ENCODE measurements at regions not wholly inside any gene's neighbourhood (a gene's known extent, or its start where the extent isn't known, plus 50 kb on each side); places are given as distances from the start of the nearest gene placed in this dataset.

GRCh38 chr16:51497541-51498211 lies 346.6 kb upstream of the SALL1 start:
- Histone ChIP-seq H3K36me3 (replicated peaks in 1 of 2; ENCODE audit: control insufficient read depth in 1 of 2, insufficient read depth in 2 of 2, low read length in 2 of 2) (no peaks in the 10 kb centered on the region), H4K20me1 (ENCODE audit: insufficient read depth, low read length) (no peaks in the 10 kb centered on the region), H3K4me1 (ENCODE audit: insufficient read depth, low read length) (no peaks in the 10 kb centered on the region), H3K27me3 (ENCODE audit: control insufficient read depth in 1 of 2, insufficient read depth in 2 of 2, low read length in 2 of 2) (no peaks in the 10 kb centered on the region), H2AFZ (ENCODE audit: low read length) (no peak overlapping the region), H3K4me2 (ENCODE audit: low read depth, low read length) (no peak overlapping the region), H3K79me2 (ENCODE audit: insufficient read depth, low read length) (no peaks in the 10 kb centered on the region), H3K9me3 (ENCODE audit: low read length) (no peaks in the 10 kb centered on the region), H3K27ac (ENCODE audit: extremely low read length, insufficient read depth, low read length) (no peak overlapping the region), H3K9ac (ENCODE audit: insufficient read depth, low read depth, low read length) (no peak overlapping the region), H3K4me3 (replicated peaks in 1 of 3; ENCODE audit: insufficient read depth in 1 of 3, low read depth in 2 of 3, low read length in 3 of 3) (no peak overlapping the region)
- intact Hi-C loops (cut with micrococcal nuclease; ENCODE audit: unreplicated experiment) (no loop called here), in situ Hi-C loops (cut with HindIII; ENCODE audit: extremely low pct_ligation_motif_present, low pct_unique_long_range_greater_than_20kb) (no loop called here)
- TF ChIP-seq AFF4 (CRISPR knock-in tag; IDR thresholded peaks at IDR 0.05) (no peak), KLF16 (CRISPR knock-in tag; IDR thresholded peaks at IDR 0.05) (no peak), FOXK1 (CRISPR knock-in tag; IDR thresholded peaks at IDR 0.05; ENCODE audit: borderline replicate concordance, low read depth) (no peak), CENPX (CRISPR knock-in tag; IDR thresholded peaks at IDR 0.05) (no peak)
- TF ChIP-seq, protein P1, sequence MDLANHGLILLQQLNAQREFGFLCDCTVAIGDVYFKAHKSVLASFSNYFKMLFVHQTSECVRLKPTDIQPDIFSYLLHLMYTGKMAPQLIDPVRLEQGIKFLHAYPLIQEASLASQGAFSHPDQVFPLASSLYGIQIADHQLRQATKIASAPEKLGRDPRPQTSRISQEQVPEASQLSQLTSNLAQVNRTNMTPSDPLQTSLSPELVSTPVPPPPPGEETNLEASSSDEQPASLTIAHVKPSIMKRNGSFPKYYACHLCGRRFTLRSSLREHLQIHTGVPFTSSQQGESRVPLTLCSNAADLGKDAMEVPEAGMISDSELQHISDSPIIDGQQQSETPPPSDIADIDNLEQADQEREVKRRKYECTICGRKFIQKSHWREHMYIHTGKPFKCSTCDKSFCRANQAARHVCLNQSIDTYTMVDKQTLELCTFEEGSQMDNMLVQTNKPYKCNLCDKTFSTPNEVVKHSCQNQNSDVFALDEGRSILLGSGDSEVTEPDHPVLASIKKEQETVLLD (CRISPR knock-in tag; IDR thresholded peaks at IDR 0.05; ENCODE audit: low read depth), result no peak
- CTCF ChIA-PET (ENCODE audit: low intra/inter-chr PET ratio, low total read pairs), result no interaction called here
- POLR2A ChIA-PET, result interaction anchor here (0.6 kb wide), 1 partner anchor 891 kb away, joined by 3 read pairs; no protein-coding TSS in a partner anchor
- no TSS peak for BruUV-seq (replicated peaks)
- DNase-seq (ENCODE audit: low spot score) (no peak), FAIRE-seq (no peak), ATAC-seq (no peak)
- 2% methylated on average over 2 of the region's 2 CpGs for WGBS (ENCODE audit: low lambda C conversion rate)
